ENCODE measurements at regions not wholly inside any gene's neighbourhood (a gene's known extent, or its start where the extent isn't known, plus 50 kb on each side); places are given as distances from the start of the nearest gene placed in this dataset.

DNA sequence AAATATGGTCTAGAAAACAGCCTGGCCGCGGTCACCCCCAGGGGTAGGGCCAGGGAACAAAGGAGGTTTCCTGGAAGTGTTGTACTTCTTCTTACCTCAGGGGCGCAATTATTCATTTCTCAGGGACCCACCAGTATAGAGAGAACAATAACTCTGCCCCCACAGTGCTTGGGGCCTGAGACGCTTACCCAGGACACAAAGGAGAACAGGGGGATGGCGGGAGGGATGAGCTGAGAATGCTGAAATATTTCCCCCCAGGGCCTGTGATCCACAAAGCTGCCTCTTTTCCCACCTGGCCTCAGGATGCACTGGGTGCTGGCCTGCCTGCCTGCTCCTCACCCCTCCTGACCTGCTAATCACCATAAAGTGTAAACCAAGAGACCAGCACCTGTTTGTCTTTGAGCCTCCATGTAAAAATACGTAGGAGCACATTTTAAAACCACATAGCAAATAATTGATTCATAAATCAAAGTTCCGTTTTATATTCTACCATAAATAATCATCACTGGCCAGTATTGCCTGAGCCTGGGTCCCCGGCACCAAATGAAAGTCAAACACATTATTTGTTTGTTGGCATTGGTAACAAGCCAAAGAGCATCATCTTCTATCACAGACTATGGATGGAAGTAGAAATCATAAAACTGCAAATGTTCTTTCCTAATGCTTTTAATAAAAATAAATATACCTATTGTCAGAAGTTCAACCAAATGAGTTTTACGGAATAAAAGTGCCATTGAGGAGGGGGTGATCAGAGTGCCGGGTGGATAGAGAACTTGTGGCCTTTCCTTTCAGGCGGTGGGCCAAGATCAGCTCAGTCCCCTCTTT is 67.3 kb upstream of the RMDN2 start:
- no peaks in the 10 kb centered on the region for H3K9me3 ChIP-seq (ENCODE audit: low read depth, low read length, poor library complexity, severe bottlenecking)
- TF ChIP-seq, protein P1, sequence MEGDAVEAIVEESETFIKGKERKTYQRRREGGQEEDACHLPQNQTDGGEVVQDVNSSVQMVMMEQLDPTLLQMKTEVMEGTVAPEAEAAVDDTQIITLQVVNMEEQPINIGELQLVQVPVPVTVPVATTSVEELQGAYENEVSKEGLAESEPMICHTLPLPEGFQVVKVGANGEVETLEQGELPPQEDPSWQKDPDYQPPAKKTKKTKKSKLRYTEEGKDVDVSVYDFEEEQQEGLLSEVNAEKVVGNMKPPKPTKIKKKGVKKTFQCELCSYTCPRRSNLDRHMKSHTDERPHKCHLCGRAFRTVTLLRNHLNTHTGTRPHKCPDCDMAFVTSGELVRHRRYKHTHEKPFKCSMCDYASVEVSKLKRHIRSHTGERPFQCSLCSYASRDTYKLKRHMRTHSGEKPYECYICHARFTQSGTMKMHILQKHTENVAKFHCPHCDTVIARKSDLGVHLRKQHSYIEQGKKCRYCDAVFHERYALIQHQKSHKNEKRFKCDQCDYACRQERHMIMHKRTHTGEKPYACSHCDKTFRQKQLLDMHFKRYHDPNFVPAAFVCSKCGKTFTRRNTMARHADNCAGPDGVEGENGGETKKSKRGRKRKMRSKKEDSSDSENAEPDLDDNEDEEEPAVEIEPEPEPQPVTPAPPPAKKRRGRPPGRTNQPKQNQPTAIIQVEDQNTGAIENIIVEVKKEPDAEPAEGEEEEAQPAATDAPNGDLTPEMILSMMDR (conservative IDR thresholded peaks at IDR 0.05; ENCODE audit: low read depth, low read length) = no peak
- TF ChIP-seq EZH2 (IDR thresholded peaks at IDR 0.05; ENCODE audit: borderline replicate concordance, low read depth, low read length, poor library complexity, severe bottlenecking) = no peak
- H3K4me3 ChIP-seq (ENCODE audit: low read depth, low read length, poor library complexity, severe bottlenecking) = no peak overlapping the region
- H3K36me3 ChIP-seq (ENCODE audit: insufficient read depth, low read length, poor library complexity, severe bottlenecking) = no peaks in the 10 kb centered on the region
- no peaks in the 10 kb centered on the region for H3K27me3 ChIP-seq (replicated peaks; ENCODE audit: insufficient read depth, low read depth, low read length, poor library complexity)
- peaks cover 7% of the 10 kb centered on the region for H3K4me1 ChIP-seq (ENCODE audit: insufficient read depth, low read length, poor library complexity, severe bottlenecking)
- H3K27ac ChIP-seq (ENCODE audit: low read depth, low read length, poor library complexity, severe bottlenecking) = no peak overlapping the region
- BruUV-seq (replicated peaks) = no TSS peak
- ChIA-PET POLR2A (ENCODE audit: low non-redundant PET) (no interaction called here), CTCF (no interaction called here)
- intact Hi-C loops (cut with micrococcal nuclease; ENCODE audit: unreplicated experiment) = no loop called here
- no peak for DNase-seq (ENCODE audit: low spot score)

DNA sequence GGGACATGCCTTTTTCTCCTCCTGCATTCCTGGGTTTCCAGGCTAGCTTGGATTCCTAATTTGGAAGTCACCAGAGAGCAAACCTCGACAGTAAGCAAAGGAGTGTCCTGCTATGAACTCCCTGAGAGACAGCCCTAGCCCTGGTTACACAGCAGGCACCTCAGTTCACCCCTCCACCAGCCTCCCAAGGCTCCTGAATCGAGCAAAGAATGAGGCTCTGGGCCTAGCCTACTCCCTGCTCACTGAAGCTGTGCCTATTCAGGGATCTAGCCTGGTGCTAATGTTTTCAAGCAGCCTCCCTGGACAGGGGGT is 66.7 kb upstream of the RMDN2 start:
- H3K4me1 ChIP-seq (ENCODE audit: insufficient read depth, low read length, poor library complexity, severe bottlenecking) = peaks cover 7% of the 10 kb centered on the region
- TF ChIP-seq, protein P1 (conservative IDR thresholded peaks at IDR 0.05; ENCODE audit: low read depth, low read length) = no peak
- TF ChIP-seq EZH2 (IDR thresholded peaks at IDR 0.05; ENCODE audit: borderline replicate concordance, low read depth, low read length, poor library complexity, severe bottlenecking) = no peak
- no TSS peak for BruUV-seq (replicated peaks)
- no peaks in the 10 kb centered on the region for H3K9me3 ChIP-seq (ENCODE audit: low read depth, low read length, poor library complexity, severe bottlenecking)
- no peak overlapping the region for H3K4me3 ChIP-seq (ENCODE audit: low read depth, low read length, poor library complexity, severe bottlenecking)
- ChIA-PET CTCF (no interaction called here), POLR2A (ENCODE audit: low non-redundant PET) (no interaction called here)
- intact Hi-C loops (cut with micrococcal nuclease; ENCODE audit: unreplicated experiment) = no loop called here
- DNase-seq (ENCODE audit: low spot score) = no peak
- no peaks in the 10 kb centered on the region for H3K36me3 ChIP-seq (ENCODE audit: insufficient read depth, low read length, poor library complexity, severe bottlenecking)
- H3K27ac ChIP-seq (ENCODE audit: low read depth, low read length, poor library complexity, severe bottlenecking) = no peak overlapping the region
- no peaks in the 10 kb centered on the region for H3K27me3 ChIP-seq (replicated peaks; ENCODE audit: insufficient read depth, low read depth, low read length, poor library complexity)

DNA sequence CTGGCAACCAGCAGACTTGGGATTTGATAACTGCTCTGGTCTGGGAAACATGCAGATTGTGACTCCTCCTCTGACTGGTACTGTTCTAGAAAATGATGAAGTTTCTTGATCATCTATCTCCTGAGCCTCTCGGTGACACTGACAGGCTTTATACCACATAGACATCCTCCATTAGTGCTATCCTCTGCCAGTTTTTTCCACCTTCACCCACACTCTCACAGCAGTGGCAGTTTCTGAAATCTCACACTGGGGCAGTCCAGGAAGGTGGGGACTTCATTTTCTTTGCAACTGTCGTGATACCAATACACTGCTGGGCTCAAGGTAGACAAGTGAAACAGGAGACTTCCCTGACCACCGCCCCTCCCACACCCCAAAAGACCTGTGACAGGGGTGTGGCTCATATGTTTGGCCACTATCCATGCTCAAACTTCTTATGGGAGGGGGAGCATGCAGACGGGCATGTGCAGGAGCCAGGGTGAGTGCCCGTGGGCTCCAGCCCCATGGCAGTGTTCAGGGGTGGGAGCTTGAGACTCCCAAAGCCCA is 66.3 kb upstream of the RMDN2 start:
- ChIA-PET POLR2A (ENCODE audit: low non-redundant PET) (no interaction called here), CTCF (no interaction called here)
- TF ChIP-seq EZH2 (IDR thresholded peaks at IDR 0.05; ENCODE audit: borderline replicate concordance, low read depth, low read length, poor library complexity, severe bottlenecking) = no peak
- TF ChIP-seq, protein P1 (conservative IDR thresholded peaks at IDR 0.05; ENCODE audit: low read depth, low read length) = no peak
- no peaks in the 10 kb centered on the region for H3K27me3 ChIP-seq (replicated peaks; ENCODE audit: insufficient read depth, low read depth, low read length, poor library complexity)
- H3K36me3 ChIP-seq (ENCODE audit: insufficient read depth, low read length, poor library complexity, severe bottlenecking) = no peaks in the 10 kb centered on the region
- H3K27ac ChIP-seq (ENCODE audit: low read depth, low read length, poor library complexity, severe bottlenecking) = no peak overlapping the region
- BruUV-seq (replicated peaks) = no TSS peak
- intact Hi-C loops (cut with micrococcal nuclease; ENCODE audit: unreplicated experiment) = no loop called here
- no peak for DNase-seq (ENCODE audit: low spot score)
- H3K4me3 ChIP-seq (ENCODE audit: low read depth, low read length, poor library complexity, severe bottlenecking) = no peak overlapping the region
- H3K4me1 ChIP-seq (ENCODE audit: insufficient read depth, low read length, poor library complexity, severe bottlenecking) = peaks cover 7% of the 10 kb centered on the region
- no peaks in the 10 kb centered on the region for H3K9me3 ChIP-seq (ENCODE audit: low read depth, low read length, poor library complexity, severe bottlenecking)

All from A673 (cell line).